Left lung (tissue), 4 donors: ENCODE measurements at regions not wholly inside any gene's neighbourhood (a gene's known extent, or its start where the extent isn't known, plus 50 kb on each side); places are given as distances from the start of the nearest gene placed in this dataset.

ENCODE experiments used
- ATAC-seq: fragments of 200-7000 bp; cut with Tn5 transposase; one replicate; pipeline ENCODE4 v1.9.1; 2020; ENCODE audit warnings: moderate library complexity
- DNase-seq, 4 donors: peaks; one replicate each; pipeline ENCODE4 v3.0.0-alpha.2; 2013 to 2020
- H3K27ac ChIP-seq, 2 donors: fragments of 200-600 bp; sonication (generic) in 1 of 2; one replicate each; pipeline versions ENCODE4 v1.5.0 to v1.8.0; 2020 to 2021
- H3K27me3 ChIP-seq, 2 donors: fragments of 200-600 bp; sonication (generic) in 1 of 2; one replicate each; pipeline versions ENCODE4 v1.5.0 to v1.8.0; 2020 to 2021
- H3K36me3 ChIP-seq, 2 donors: fragments of 200-600 bp; sonication (generic) in 1 of 2; one replicate each; pipeline versions ENCODE4 v1.5.0 to v1.8.0; 2020 to 2021
- H3K4me1 ChIP-seq, 2 donors: fragments of 200-600 bp; one replicate each; pipeline ENCODE4 v1.8.0; 2021
- H3K4me3 ChIP-seq, 2 donors: fragments of 200-600 bp; sonication (generic) in 1 of 2; one replicate each; pipeline versions ENCODE4 v1.5.0 to v1.8.0; 2020 to 2021; ENCODE audit warnings: mild to moderate bottlenecking in 1 of 2
- H3K9me3 ChIP-seq, 2 donors: fragments of 200-600 bp; sonication (generic) in 1 of 2; one replicate each; pipeline versions ENCODE4 v1.5.0 to v1.8.0; 2020 to 2021
- CTCF ChIP-seq, 2 donors: fragments of 200-600 bp; sonication (generic) in 1 of 2; IDR thresholded peaks; one replicate each; pipeline versions ENCODE4 v1.5.0 to v1.8.0; 2021; ENCODE audit warnings: antibody characterized with exemption in 2 of 2
- intact Hi-C, 2 donors: fragments of 100-400 bp; cut with DNase I; formaldehyde crosslinking; loops; one replicate each; pipeline versions ENCODE4 v1.11.2 to v1.14.2; 2022
- donor health status: DM: no; HTN: yes; CAD: no.
- donor health status: DM: no; HTN: no; CAD: no.

- H3K4me1 ChIP-seq = no peaks in the 10 kb centered on the region
- ATAC-seq (no peak), DNase-seq (no peak)
- intact Hi-C loops = no loop called here
- no peaks in the 10 kb centered on the region for H3K36me3 ChIP-seq
- no peak overlapping the region for H3K4me3 ChIP-seq
- no peaks in the 10 kb centered on the region for H3K27me3 ChIP-seq
- no peak for TF ChIP-seq CTCF (IDR thresholded peaks at IDR 0.05)
- H3K27ac ChIP-seq = no peak overlapping the region
- H3K9me3 ChIP-seq = no peaks in the 10 kb centered on the region
These were observed 762.2 kb downstream of the NLGN4Y start for GRCh38 chrY:15286572-15286971.

- intact Hi-C loops = no loop called here
- ATAC-seq = no peak
- Histone ChIP-seq H3K36me3 (no peaks in the 10 kb centered on the region), H3K9me3 (no peaks in the 10 kb centered on the region), H3K27me3 (no peaks in the 10 kb centered on the region), H3K4me3 (no peak overlapping the region), H3K4me1 (no peaks in the 10 kb centered on the region), H3K27ac (no peak overlapping the region)
- DNase-seq = no peak
- TF ChIP-seq CTCF (IDR thresholded peaks at IDR 0.05) = no peak
These were observed 765.5 kb downstream of the NLGN4Y start for GRCh38 chrY:15289821-15290220.

DNA sequence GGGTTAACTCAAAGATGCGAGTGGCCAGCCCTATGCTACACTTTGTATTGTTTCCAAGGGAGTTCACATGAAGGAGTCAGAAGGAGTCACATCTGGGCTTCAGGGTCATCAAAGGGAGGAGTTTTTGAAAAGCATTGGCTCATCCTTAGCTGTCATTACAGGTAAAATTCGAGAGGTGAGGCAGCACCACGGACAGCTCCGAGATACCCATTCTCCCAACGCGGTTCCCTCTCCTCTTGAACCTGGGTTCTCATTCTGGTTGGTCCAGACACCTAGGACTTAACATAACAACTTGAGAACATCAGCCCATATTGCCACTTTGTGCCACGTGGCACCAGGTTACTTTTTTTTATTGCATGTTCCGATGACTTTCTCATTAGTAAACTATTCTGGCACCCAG lies 768.6 kb downstream of the NLGN4Y start:
- DNase-seq = no peak
- intact Hi-C loops = no loop called here
- Histone ChIP-seq H3K4me3 (no peak overlapping the region), H3K4me1 (no peaks in the 10 kb centered on the region), H3K27ac (no peak overlapping the region), H3K9me3 (no peaks in the 10 kb centered on the region), H3K36me3 (no peaks in the 10 kb centered on the region), H3K27me3 (no peaks in the 10 kb centered on the region)
- no peak for ATAC-seq
- TF ChIP-seq CTCF (IDR thresholded peaks at IDR 0.05) = no peak

DNA sequence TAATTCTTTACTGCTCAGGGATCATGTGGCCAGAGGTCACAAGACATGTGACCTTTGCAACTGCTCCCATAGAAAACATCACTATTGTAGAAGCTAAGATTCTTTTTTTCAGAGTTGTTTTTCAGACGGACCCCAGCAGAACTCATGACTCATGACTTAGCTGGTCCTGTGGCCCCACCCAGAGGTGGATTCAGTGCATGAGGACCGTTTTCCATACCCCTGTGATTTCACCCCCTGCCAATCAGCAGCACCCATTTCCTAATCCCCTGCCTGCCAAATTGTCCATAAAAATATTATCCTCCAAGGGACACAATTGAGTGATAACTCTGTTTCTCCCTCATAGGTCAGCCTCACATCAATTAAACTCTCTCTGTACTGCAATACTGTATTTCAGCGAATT lies 777.5 kb downstream of the NLGN4Y start:
- H3K27me3 ChIP-seq = no peaks in the 10 kb centered on the region
- intact Hi-C loops = no loop called here
- H3K27ac ChIP-seq = no peak overlapping the region
- H3K9me3 ChIP-seq = no peaks in the 10 kb centered on the region
- DNase-seq (no peak), ATAC-seq (no peak)
- no peaks in the 10 kb centered on the region for H3K4me1 ChIP-seq
- H3K36me3 ChIP-seq = no peaks in the 10 kb centered on the region
- no peak for TF ChIP-seq CTCF (IDR thresholded peaks at IDR 0.05)
- no peak overlapping the region for H3K4me3 ChIP-seq

DNA sequence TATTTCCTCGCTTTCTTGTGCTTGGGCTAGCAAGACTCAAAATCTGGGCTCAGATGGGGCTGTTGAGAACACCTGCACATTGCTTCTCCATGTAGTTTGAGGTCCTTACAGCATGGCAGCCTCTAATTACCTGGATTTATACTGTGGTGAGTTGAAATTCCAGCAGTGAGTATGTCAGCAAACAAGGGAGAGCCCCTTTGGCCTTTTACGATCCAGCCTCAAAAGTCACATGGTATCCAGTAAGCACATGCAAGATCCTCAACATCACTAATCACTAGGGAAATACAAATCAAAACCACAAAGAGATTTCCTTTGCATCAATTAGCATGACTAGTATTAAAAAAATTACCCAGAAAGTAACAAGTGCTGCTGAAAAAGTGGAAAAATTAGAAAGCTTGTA lies 787.8 kb downstream of the NLGN4Y start:
- TF ChIP-seq CTCF (IDR thresholded peaks at IDR 0.05) = no peak
- Histone ChIP-seq H3K27ac (no peak overlapping the region), H3K27me3 (no peaks in the 10 kb centered on the region), H3K4me1 (no peaks in the 10 kb centered on the region), H3K36me3 (no peaks in the 10 kb centered on the region), H3K9me3 (no peaks in the 10 kb centered on the region), H3K4me3 (no peak overlapping the region)
- intact Hi-C loops = no loop called here
- DNase-seq = no peak
- ATAC-seq = no peak
